HPDE6-E6E7 (cell line): ENCODE measurements at regions not wholly inside any gene's neighbourhood (a gene's known extent, or its start where the extent isn't known, plus 50 kb on each side); places are given as distances from the start of the nearest gene placed in this dataset.
"Not testable (repeated sequence)": the region's sequence is repeated elsewhere in the genome, so short reads cannot be mapped to it uniquely, and the experiment has no call there.

ENCODE experiments used
- DNase-seq: peaks from one replicate; pipeline ENCODE4 v3.0.0; 2011; ENCODE audit warnings: missing footprints; ENCODE audit errors: extremely low spot score

DNA sequence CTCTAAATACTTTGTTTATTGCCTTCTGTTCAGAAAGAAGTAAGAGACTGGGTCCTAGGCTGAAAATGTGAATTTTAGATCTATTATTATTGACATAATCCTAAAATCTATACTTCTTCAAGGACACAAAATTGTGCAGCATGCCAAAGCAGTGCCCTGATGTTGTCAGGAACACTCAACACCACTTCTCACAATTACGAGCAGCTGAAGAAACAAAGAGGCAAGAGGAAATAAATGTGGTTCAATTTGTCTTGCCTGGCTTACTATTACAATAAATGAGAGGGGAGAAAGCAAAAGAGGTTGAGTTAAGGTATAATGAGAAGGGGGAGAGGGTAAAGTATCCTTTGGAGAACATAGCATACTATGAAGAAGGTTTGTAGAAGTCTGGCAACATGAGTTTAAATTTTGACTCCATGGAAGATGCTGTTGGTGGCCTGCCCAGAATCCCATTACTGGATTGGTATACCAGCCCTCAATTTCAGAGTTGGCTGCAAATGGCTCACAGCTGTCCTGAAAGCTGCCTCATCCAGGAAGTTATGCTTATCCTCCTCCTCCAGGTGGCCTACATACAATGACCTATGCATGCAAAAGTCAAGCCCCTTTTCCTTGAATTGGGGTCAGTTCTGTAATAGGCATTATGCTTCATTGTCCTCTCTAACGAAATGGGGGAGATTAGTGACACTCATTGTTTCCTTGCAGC lies 274.6 kb upstream of the SMIM30 start:
- no peak for DNase-seq

DNA sequence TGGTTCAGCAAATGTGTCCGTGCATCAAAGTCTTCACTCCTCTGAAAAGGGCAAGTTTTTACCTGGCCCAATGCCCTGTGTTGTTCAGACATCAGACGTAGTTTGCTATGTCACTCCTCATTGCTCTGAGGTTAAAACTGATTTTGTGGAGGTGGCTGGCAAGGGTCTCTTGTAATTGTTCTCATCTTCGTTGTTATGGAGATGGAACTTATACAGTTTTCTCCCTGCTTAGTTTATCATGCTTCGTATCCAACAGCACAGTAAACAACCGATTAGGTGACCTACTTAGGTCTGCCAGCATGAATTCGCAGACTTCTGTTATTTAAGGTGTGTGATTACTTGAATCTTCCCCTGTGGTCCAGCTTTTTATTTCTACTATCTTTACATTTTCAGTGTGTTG lies 274.1 kb upstream of the SMIM30 start:
- no peak for DNase-seq

DNA sequence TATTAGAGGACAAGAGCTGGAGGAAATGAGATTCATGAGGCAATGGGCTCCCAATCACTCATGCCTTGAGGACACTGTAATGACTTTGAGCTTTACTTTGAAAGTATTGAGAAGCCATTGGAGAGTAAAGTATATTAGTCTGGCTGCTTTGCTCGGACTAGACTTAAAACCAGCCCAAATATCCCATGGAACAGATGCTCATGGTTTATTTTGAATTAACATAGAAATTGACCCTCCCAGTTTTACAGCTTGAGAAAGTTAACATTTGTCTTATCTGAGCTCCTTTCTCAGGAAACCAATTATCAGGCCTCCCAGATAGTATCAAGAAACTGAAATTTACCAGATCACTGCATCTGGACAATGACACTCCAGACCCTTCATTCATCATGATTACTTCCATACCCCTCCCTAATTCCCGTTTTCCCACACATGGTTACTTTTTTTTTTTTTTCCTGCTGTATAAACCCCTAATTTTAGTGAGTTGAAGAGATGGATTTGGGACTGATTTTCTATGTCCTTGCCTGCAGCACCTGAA lies 270.8 kb upstream of the SMIM30 start:
- no peak for DNase-seq

DNA sequence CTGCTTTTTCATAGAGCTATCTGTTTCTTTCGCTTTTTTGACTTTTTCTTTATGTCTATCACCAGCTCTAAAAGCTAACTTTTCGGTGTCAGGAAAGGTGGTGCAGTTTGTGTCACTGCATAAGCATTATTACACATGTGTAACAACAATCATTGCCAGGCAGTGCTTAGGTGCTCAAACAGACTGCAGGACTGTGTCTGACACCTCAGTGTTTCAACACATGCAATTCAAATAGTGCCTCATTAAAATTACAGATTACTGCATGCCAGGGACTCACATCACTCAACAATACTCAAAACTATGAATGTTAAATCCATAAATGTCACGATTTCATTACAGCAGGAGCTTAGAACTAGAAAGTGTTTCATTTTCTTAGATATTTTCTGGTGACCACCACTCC lies 265.3 kb upstream of the SMIM30 start:
- no peak for DNase-seq

DNA sequence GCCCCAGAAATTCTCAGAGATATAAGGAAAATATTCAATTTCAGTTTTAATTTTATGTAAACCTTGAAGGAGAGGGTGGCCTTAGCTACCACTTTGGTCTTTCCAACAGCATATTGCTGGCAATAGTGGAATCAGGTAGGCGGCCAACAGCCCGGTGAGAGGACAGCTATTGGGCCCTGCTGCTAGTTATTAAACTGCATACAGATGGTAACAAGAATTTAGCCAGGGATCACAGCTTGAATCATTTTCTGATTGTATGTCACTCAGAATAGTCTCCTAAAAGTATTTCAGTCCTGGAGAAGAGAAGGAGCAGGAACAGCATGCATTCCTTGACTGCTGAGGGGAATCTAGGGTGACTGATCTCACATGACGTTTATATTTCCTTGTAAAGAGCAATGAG lies 261.4 kb upstream of the SMIM30 start:
- DNase-seq: no peak

DNA sequence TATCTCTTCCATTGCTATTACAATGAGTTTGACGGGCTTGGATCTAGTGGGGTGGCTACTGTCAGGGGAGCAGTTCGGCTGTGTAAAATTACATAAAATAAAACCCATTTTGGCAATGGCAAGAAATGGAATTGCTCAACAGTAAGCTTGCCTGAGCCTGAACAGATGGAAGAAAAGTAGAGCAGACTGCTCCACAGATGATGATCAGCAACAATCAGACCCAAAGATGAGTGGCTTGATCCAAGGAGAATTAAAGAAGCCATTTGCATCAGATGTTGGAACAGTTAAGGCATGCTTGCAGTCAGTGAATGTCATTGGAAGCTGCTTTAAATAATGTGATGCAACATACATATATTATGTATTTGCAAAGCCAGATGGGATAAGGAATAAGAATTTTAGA lies 256.6 kb upstream of the SMIM30 start:
- no peak for DNase-seq

DNA sequence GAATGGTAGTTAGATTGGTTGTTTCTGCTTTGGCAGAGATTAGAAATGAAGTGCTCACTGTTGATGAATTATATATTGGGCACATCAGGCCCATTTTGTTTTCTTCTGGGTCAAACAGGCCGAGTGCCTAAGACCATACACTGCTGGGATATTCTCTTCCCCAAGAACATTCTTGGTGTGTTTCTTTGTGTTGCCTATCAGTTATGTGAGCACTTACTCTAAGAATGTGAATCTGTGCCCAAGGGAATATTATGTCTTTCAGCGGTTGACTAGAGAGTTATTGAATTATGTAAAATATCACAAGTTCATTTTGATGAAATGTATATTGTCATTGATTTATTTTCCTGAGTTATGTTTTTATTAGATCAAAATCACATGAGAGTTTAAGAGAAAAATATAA lies 255.5 kb upstream of the SMIM30 start:
- DNase-seq: no peak

DNA sequence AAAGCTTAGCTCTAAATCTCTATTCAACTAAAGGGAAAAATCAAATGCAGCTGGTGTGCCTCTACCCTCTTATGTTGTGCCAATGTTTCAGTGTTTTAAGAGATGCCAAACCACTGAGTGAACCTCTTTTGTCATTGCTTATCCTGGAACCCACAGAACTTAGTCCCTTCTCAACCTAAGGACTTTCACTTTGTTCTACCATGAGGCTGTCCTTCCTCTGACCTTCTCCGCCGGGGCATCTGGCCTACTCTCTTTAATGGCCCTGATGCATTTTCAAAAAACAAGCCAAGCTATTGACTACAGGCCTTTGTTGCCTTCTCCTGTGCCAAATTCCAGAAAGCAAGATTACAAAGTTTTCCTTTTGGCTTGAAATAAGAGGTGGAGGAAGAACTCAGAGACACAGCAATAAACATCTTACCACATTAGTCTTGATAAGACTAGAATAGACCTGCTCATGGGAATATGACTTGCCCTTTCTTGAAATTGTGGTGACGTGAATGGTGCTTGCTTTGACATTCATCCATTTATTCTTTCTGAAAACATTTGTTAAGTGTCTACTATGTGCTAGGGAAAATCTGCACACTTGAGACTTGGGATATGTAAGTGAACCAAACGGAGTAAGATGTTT lies 253.2 kb upstream of the SMIM30 start:
- no peak for DNase-seq

DNA sequence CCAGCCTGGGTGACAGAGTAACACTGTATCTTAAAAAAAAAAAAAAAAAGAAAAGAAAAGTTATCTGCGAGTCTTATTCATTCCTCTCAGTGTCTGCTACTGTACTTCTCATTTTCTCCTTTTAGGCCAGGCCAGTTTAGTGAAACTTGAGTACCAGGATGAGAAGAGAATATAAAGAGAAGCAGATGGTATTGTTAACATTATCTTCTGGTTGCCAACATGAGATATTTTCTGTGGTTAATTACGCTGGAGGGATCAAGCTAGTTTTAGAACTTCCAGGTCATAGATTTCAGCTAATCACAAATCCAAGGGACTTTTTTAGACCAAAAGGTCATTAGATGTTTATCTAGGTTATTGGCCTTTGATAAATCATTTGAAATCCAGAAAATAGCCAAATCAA lies 252.6 kb upstream of the SMIM30 start:
- no peak for DNase-seq

DNA sequence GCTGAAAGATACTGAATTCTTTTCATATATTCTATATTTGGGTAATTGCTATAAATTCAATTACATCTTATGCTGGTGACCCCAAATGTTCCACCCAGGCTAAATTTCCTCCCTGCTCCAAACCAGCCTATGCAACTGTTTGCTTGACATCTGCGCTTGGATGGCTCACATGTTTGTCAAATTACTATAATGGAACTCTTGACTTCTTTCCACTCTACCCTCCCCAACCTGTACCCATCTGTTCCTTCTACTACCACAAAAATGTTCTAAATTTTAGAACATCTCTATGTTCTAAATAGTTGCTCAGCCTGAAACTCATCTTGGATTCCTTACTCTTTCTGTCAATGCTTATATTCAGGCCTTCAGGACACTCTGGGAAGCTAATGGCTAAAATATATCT lies 249.9 kb upstream of the SMIM30 start:
- no peak for DNase-seq

DNA sequence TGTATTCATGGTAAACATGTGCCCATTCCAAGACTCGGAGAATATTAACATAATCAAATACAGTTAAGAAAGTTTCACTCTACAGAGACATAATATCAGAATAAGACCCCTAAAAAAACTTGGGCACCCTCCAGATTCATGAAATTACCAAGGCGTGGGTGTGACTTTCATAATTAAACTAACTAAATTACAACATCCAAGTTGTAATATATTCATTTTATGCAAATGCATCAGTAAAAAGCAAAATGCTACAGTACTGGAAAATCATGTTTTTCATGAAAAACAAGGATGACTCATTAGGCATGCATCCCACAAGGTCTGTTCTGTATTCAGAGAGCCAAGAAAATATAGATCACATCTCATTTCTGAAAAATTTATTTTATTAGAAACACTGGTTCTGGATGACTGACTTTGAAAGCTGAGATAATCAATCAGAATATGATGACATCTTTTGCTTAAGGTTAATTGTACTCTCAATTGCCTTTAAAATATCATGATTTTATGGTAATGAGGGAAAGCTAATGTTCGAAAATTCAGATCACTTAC lies 248.8 kb upstream of the SMIM30 start:
- no peak for DNase-seq

DNA sequence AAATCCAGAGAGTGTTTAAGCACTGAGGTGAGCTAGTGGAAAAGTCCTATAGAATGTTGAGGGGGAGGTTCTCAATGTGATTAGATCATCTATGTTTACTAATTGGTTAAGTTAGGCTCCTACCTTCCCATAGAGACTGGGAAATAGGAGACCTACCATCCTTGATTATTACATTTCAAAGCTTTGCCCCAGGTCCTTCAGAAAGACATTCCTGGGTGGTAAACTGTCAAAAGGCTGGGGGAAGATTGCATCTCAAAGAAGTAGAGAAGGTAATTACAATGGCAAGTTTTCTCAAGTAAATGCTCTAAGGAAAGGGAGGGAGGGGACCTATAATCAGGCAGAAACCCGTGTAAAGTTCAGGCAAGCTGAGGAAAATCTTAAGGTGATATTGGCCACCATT lies 247.8 kb upstream of the SMIM30 start:
- no peak for DNase-seq

DNA sequence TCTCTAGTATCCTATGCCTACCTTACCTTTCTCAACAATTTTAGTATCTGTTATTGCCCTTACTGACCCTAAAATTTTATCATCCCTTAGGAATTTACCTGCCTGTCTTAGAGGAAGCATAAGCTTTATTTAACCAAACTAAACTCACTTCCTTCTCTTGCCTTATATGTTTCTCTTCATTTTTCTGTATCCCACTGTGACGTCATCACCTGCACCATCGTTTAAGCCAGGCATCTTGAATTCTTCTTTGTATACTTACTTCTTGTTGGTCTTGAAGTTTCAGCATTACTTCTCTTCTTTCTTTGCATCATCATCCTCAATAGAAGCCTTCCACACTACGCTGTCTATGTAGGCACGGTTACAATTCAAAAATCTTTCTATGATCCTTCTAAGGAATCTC lies 231.0 kb upstream of the SMIM30 start:
- DNase-seq: no peak

DNA sequence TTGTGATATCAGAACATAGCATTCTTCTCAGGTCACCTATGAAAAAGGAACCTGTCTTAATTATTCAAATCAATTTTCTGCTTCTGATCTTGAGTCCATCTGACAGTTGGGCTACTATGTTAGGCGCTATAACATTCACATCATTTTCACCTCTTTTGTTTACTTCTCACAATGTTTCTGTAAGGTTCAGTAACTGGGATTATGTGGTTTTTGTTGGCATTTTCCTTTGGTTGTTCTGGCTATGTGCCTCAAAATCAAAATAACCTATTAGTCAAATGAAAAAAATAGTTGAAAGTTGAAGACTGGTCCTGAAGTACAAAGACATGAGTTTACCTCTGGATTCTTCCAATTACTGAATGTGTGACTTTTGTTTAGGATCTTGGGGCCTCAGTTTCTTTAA lies 221.3 kb upstream of the SMIM30 start:
- no peak for DNase-seq

DNA sequence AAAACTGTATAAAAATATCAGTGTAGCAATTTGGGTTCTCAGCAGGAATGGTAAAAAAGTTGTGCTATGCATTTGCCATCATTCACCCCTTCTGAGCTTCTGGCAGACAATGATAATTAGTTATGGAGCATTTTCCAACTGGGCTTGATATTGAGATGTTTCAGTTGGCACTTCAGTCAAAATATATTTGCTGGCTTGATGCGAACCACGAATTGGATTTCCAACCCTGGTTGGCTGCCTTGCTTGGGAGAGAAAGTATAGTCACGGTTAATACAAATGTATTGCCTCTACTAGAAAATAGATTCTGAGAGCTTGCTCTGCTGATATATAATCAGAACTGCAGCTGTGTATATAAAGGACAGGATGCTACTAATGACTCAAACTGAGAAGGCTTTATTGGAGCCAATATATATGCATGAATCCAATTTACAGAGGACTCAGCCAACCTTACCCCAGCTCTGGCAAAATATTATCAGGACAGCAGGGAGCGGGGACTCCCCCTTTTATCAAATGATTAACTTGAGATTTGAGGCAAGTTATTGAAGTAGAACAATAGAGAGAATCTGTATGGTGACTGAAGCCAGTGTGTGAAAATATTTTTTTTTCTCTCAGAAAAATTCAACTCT lies 219.8 kb upstream of the SMIM30 start:
- no peak for DNase-seq

DNA sequence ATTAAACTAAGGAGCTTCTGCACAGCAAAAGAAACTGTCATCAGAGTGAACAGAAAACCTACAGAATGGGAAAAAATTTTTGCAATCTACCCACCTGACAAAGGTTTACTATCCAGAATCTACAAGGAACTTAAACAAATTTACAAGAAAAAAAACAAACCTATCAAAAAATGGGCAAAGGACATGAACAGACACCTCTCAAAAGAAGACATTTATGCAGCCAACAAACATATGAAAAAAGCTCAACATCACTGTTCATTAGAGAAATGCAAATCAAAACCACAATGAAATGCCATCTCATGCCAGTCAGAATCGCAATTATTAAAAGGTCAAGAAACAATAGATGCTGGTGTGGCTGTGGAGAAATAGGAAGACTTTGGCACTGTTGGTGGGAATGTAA lies 218.5 kb upstream of the SMIM30 start:
- DNase-seq: not testable (repeated sequence)

DNA sequence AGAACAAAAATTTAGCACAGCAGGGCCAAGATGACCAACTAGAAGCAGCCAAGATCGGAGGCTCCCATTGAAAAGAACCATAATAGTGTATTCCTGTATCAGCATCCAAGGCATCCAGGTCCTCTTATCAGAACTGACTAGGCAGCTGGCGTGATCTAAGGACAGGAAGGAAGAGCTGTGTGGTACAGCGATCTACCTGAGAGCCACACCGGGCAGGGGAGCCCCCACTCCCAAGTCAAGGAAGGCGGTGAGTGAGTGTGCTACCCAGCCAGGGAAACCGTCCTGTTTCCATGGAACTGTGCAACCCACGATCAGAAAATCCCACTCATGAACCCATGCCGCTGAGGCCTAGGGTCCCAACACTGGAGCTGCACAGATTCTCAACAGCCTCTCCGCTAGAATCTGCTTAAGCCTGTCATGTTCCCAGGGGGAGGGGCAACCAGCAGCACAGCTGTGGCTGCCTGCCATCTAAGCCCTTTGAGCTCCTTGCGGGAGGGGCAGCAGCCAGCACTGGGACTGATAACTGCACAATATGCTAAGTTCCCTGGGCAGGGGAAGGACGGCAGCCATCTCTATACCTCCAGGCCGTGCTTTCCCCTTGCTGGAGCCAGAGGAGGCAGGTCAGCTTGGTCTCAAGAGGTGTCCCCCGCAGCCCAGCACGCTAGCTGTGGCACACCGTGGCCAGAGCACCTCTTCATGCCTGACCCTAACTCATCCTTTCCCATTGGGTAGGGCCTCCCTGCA lies 213.0 kb upstream of the SMIM30 start:
- DNase-seq: no peak

DNA sequence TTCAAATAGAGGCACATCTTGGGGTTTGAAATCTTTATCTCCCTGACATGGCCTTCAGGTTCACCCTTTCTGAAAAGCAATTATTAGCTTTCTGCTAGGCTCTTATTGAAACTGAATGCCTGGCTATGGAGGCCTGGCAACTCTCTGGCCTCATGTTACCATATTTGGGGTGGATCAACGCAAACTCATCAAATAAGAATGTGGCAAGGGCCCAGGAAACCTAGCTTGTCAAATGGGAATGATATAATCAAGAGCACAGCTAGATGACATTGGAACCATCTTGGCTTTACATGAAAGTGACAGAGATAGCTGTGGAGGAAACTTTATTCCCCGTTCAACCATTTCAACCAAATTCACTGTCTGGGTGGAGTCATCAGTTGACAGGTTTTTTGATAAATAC lies 202.8 kb upstream of the SMIM30 start:
- no peak for DNase-seq

DNA sequence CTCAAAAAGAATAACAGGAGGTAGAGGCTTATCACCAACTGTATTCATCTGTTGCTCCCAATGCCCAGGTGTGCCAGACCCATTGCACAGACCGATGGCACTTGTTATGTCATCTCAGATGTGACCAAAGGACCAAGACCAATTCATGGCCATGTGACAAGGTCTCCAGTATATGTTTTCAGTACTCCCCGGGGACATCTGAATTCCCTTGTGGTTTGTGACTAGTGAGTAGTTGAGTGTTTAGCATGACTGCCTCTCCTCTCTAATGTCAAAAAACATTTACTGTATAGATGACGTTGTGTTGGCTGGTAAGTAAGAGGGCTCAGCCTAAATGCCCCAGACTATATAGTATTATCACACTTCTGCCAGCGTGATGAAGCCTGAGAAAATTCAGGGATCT lies 202.1 kb upstream of the SMIM30 start:
- DNase-seq: no peak

DNA sequence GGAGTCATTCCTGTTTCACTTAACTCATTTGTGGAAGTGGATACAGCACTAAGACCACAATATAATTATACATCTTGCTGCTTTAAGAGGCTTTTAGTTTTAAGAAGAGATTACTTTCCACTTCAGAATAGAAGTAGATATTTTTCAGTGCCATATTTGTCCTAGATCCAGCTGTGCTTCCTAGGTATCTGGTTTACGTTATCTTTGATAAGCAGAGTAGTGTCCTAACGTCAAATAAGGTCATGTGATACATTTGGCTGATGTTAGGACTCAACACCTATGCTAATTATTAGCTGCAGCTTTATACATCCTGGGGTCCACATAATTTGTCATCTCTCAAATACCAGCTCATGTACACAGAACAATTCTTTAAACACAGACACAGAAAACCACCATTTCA lies 196.2 kb upstream of the SMIM30 start:
- no peak for DNase-seq

DNA sequence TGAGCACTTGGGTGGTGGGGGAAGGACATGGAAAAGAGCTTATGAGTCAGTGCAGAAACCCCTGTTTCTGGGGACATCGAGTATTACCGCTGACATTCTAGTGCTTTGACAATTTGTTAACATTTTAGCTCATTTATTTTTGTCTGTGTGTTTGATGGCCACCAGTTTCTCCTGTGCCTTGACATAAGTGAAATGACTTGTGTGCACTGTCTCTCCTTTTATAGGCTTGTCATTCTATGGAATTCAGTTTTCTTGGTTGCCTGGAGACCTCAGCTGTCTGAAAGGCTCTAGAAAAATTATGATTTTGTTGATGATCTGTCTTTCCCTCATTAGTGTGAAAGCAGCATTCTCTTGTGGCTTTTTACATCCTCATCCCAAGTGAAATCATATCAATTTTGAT lies 190.0 kb upstream of the SMIM30 start:
- no peak for DNase-seq

DNA sequence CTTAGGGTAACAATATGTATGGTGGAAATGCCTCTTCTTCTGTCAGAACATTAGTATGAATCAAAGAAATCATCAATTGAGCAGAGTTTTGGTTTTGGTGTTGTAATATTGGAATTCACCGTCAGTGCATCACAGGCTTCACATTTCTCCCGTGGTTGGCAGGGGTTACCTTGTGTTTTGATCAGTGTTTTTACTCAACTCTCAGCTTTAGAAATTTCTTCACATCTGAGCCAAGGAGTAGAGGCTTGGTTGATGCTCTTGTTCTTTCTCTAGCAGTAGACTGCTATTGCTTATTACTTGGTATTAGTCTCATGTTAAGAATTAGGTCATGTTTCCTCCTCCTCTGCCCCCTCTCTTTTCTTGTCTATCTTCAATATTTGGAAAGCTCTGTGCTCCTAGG lies 188.8 kb upstream of the SMIM30 start:
- no peak for DNase-seq
